Prostate gland (tissue), 2 donors: ENCODE measurements at regions not wholly inside any gene's neighbourhood (a gene's known extent, or its start where the extent isn't known, plus 50 kb on each side); places are given as distances from the start of the nearest gene placed in this dataset.

ENCODE experiments used
- DNase-seq: peaks from one replicate; pipeline ENCODE4 v3.0.0-alpha.2; 2019; ENCODE audit warnings: low spot score
- H3K27ac ChIP-seq, 2 donors: fragments of 200-600 bp; sonication (generic); 2 replicates each; pipeline ENCODE4 v1.5.1; 2017 to 2019
- H3K27me3 ChIP-seq: fragments of 200-600 bp; sonication (generic); replicated peaks from 2 replicates; pipeline ENCODE4 v1.5.1; 2019; ENCODE audit not compliant: insufficient read depth
- H3K36me3 ChIP-seq, 2 donors: fragments of 200-600 bp; sonication (generic); 1 replicate in 1 of 2; 2 replicates in 1 of 2; pipeline versions ENCODE4 v1.5.1 to v1.8.1; 2017 to 2019
- H3K4me1 ChIP-seq: fragments of 200-600 bp; sonication (generic); replicated peaks from 2 replicates; pipeline ENCODE4 v1.5.1; 2019
- H3K4me3 ChIP-seq, 2 donors: fragments of 200-600 bp; sonication (generic); 2 replicates each; pipeline ENCODE4 v1.5.1; 2017 to 2019
- H3K9me3 ChIP-seq: fragments of 200-600 bp; sonication (generic); 2 replicates; pipeline ENCODE4 v1.5.1; 2017
- CTCF ChIP-seq, 4 experiments: fragments of 200-600 bp in 2 of 4; fragments of 450-650 bp in 2 of 4; sonication (generic) in 2 of 4; IDR thresholded peaks; 1 replicate in 3 of 4; 2 replicates in 1 of 4; pipeline ENCODE4 v1.5.1; 2016 to 2019; ENCODE audit warnings: antibody characterized with exemption in 4 of 4, mild to moderate bottlenecking in 2 of 4, moderate library complexity in 2 of 4
- POLR2A ChIP-seq: fragments of 450-650 bp; IDR thresholded peaks from one replicate; pipeline ENCODE4 v1.6.1; 2016; ENCODE audit warnings: antibody characterized with exemption, mild to moderate bottlenecking
- POLR2AphosphoS5 ChIP-seq: sonication (generic); formaldehyde crosslinking; IDR thresholded peaks from one replicate; pipeline ENCODE4 v1.6.1; 2017; ENCODE audit warnings: antibody characterized with exemption
- WGBS: methylation state at CpG from one replicate; pipeline ENCODE4 v1.1.5; 2018; 5-methylcytosine and 5-hydroxymethylcytosine counted together
- intact Hi-C: fragments of 100-400 bp; cut with DNase I; formaldehyde crosslinking; loops from one replicate; pipeline ENCODE4 v1.14.2; 2022

- 86% methylated on average over 5 of the region's 5 CpGs for WGBS
- no peak for DNase-seq
- H3K27me3 ChIP-seq, result no peaks in the 10 kb centered on the region
- TF ChIP-seq CTCF (IDR thresholded peaks at IDR 0.05) (no peak), POLR2A (no peak), POLR2AphosphoS5 (no peak)
- intact Hi-C loops, result no loop called here
- no peaks in the 10 kb centered on the region for H3K4me1 ChIP-seq
- H3K9me3 ChIP-seq, result no peaks in the 10 kb centered on the region
- no peaks in the 10 kb centered on the region for H3K36me3 ChIP-seq
- H3K27ac ChIP-seq, result no peak overlapping the region
- H3K4me3 ChIP-seq, result no peak overlapping the region
Observed at GRCh38 chr13:37490176-37490779, 108.3 kb downstream of the POSTN start.

- Histone ChIP-seq H3K9me3 (no peaks in the 10 kb centered on the region), H3K27me3 (no peaks in the 10 kb centered on the region), H3K36me3 (no peaks in the 10 kb centered on the region), H3K4me3 (no peak overlapping the region), H3K4me1 (no peaks in the 10 kb centered on the region), H3K27ac (no peak overlapping the region)
- no peak for DNase-seq
- intact Hi-C loops, result no loop called here
- TF ChIP-seq CTCF (IDR thresholded peaks at IDR 0.05) (no peak), POLR2AphosphoS5 (no peak), POLR2A (no peak)
Observed at GRCh38 chr13:37488726-37489125, 109.8 kb downstream of the POSTN start.

- no peak overlapping the region for H3K27ac ChIP-seq
- intact Hi-C loops, result no loop called here
- TF ChIP-seq POLR2AphosphoS5 (no peak), POLR2A (no peak), CTCF (IDR thresholded peaks at IDR 0.05) (no peak)
Observed at GRCh38 chr13:37486171-37486681, 112.3 kb downstream of the POSTN start.

GRCh38 chr13:37485756-37486155 is 112.8 kb downstream of the POSTN start:
- no peak for TF ChIP-seq POLR2AphosphoS5
- TF ChIP-seq POLR2A, result no peak
- no peak for TF ChIP-seq CTCF (IDR thresholded peaks at IDR 0.05)
- Histone ChIP-seq H3K27ac (no peak overlapping the region), H3K4me1 (no peaks in the 10 kb centered on the region), H3K27me3 (no peaks in the 10 kb centered on the region), H3K36me3 (no peaks in the 10 kb centered on the region), H3K9me3 (no peaks in the 10 kb centered on the region), H3K4me3 (no peak overlapping the region)
- intact Hi-C loops, result no loop called here
- no peak for DNase-seq

More at GRCh38 chr13:37486171-37486681, 112.3 kb downstream of the POSTN start:
- no peaks in the 10 kb centered on the region for H3K27me3 ChIP-seq
- 59% methylated on average over 7 of the region's 7 CpGs for WGBS
- no peaks in the 10 kb centered on the region for H3K9me3 ChIP-seq
- no peaks in the 10 kb centered on the region for H3K36me3 ChIP-seq
- H3K4me1 ChIP-seq, result no peaks in the 10 kb centered on the region
- no peak overlapping the region for H3K4me3 ChIP-seq
- DNase-seq, result no peak

- Histone ChIP-seq H3K4me3 (no peak overlapping the region), H3K27ac (no peak overlapping the region), H3K27me3 (no peaks in the 10 kb centered on the region), H3K36me3 (no peaks in the 10 kb centered on the region), H3K9me3 (no peaks in the 10 kb centered on the region), H3K4me1 (no peaks in the 10 kb centered on the region)
- DNase-seq, result no peak
- 62% methylated on average over 2 of the region's 2 CpGs for WGBS
- intact Hi-C loops, result no loop called here
- no peak for TF ChIP-seq POLR2A
- TF ChIP-seq CTCF (IDR thresholded peaks at IDR 0.05), result no peak
- no peak for TF ChIP-seq POLR2AphosphoS5
Observed at GRCh38 chr13:37484056-37484455, 114.5 kb downstream of the POSTN start.
